ENCODE measurements at regions not wholly inside any gene's neighbourhood (a gene's known extent, or its start where the extent isn't known, plus 50 kb on each side); places are given as distances from the start of the nearest gene placed in this dataset.

DNA sequence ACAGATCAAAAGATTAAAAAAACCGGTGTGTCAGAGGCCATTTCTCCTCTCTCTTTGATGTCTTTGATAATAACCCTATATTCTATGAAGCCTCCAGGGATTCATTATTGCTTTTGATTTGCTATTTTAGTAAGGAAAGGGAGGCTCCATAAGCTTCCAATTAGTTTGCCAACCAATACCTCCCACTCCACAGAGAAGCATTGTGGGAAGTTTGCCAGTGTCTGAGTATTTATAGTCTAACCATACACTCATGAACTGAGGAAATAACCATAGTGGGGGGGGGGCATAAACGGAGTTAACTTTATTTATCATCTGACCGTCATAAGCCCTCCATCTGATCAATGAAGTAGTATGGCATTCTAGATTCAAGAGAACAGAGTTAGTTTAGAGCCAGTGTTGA lies 1066.8 kb upstream of the PABPC4L start:
- ChIA-PET POLR2A (no interaction called here), CTCF (no interaction called here)
- TF ChIP-seq, protein P1, sequence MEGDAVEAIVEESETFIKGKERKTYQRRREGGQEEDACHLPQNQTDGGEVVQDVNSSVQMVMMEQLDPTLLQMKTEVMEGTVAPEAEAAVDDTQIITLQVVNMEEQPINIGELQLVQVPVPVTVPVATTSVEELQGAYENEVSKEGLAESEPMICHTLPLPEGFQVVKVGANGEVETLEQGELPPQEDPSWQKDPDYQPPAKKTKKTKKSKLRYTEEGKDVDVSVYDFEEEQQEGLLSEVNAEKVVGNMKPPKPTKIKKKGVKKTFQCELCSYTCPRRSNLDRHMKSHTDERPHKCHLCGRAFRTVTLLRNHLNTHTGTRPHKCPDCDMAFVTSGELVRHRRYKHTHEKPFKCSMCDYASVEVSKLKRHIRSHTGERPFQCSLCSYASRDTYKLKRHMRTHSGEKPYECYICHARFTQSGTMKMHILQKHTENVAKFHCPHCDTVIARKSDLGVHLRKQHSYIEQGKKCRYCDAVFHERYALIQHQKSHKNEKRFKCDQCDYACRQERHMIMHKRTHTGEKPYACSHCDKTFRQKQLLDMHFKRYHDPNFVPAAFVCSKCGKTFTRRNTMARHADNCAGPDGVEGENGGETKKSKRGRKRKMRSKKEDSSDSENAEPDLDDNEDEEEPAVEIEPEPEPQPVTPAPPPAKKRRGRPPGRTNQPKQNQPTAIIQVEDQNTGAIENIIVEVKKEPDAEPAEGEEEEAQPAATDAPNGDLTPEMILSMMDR (IDR thresholded peaks at IDR 0.05): no peak
- Mint-ChIP-seq H3K27me3 (no peaks in the 10 kb centered on the region), H3K36me3 (ENCODE audit: low read depth) (no peaks in the 10 kb centered on the region), H3K4me1 (ENCODE audit: low read depth) (no peaks in the 10 kb centered on the region), H3K9me3 (no peaks in the 10 kb centered on the region), H3K4me3 (no peak overlapping the region), H3K27ac (no peak overlapping the region)
- intact Hi-C loops (cut with micrococcal nuclease): no loop called here
- ATAC-seq: no peak
- DNase-seq: no peak

DNA sequence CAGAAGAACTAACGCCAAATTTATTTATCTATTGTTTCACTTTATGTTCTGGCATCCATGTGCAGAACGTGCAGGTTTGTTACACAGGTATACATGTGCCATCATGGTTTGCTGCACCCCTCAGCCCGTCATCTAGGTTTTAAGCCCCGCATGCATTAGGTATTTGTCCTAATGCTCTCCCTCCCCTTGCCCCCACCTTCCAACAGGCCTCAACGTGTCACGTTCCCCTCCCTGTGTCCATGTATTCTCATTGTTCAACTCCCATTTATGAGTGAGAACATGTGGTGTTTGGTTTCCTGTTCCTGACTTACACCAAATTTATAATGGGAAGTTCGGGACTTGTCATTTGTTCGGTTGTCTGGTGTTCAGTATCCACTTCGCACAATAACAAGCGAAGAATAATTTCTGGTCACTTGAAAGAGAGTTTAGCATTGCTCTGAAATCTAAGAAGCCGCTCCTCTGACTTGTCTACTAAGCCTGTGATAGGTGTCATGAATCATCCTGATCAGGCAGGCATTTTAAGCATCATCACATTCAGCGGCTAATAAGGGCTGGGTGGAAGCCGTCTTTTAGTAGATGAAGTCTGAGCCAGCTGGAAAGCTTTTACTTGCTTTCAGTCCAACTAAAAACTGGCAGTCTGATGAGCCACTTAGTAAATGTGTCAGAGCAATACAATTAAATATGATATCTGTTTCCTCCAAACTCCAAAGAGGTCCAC lies 1065.7 kb upstream of the PABPC4L start:
- Mint-ChIP-seq H3K4me3 (no peak overlapping the region), H3K27me3 (no peaks in the 10 kb centered on the region), H3K9me3 (peaks cover 3% of the 10 kb centered on the region), H3K27ac (no peak overlapping the region), H3K4me1 (ENCODE audit: low read depth) (no peaks in the 10 kb centered on the region), H3K36me3 (ENCODE audit: low read depth) (no peaks in the 10 kb centered on the region)
- CTCF ChIA-PET: no interaction called here
- TF ChIP-seq, protein P1 (IDR thresholded peaks at IDR 0.05): no peak
- intact Hi-C loops (cut with micrococcal nuclease): no loop called here
- POLR2A ChIA-PET: no interaction called here
- ATAC-seq (no peak), DNase-seq (no peak)

DNA sequence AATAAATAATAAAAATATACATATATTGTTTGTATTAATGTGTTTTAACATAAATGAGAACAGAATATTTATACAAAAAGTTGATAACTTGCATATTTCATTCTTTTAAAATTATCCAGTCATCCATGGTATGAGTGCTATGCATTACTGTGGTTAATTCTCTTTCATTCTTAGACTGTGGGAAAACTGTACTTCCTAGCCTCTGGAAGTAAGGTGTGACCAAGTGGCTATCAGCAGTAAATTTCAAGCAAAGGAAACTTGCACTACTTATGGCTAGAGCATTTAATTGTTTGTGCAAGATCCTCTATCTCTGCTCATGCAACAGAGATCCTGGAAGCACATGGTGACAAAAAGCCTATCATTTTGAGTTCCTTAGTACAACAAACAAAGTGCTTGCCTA lies 1054.5 kb upstream of the PABPC4L start:
- TF ChIP-seq, protein P1 (IDR thresholded peaks at IDR 0.05): no peak
- POLR2A ChIA-PET: no interaction called here

GRCh38 chr4:135250040-135250439 lies 1048.5 kb upstream of the PABPC4L start:
- no peak overlapping the region for H3K27ac Mint-ChIP-seq
- peaks cover 2% of the 10 kb centered on the region for H3K9me3 Mint-ChIP-seq
- POLR2A ChIA-PET: no interaction called here
- intact Hi-C loops (cut with micrococcal nuclease): no loop called here
- no peaks in the 10 kb centered on the region for H3K27me3 Mint-ChIP-seq
- TF ChIP-seq, protein P1 (IDR thresholded peaks at IDR 0.05): no peak
- DNase-seq (no peak), ATAC-seq (no peak)
- CTCF ChIA-PET: no interaction called here
- H3K36me3 Mint-ChIP-seq (ENCODE audit: low read depth): no peaks in the 10 kb centered on the region
- H3K4me3 Mint-ChIP-seq: no peak overlapping the region
- no peaks in the 10 kb centered on the region for H3K4me1 Mint-ChIP-seq (ENCODE audit: low read depth)

More for the DNA sequence above, 1054.5 kb upstream of the PABPC4L start:
- no peak for ATAC-seq
- intact Hi-C loops (cut with micrococcal nuclease): no loop called here
- Mint-ChIP-seq H3K4me3 (no peak overlapping the region), H3K27ac (no peak overlapping the region), H3K9me3 (peaks cover 7% of the 10 kb centered on the region), H3K27me3 (no peaks in the 10 kb centered on the region), H3K4me1 (ENCODE audit: low read depth) (no peaks in the 10 kb centered on the region), H3K36me3 (ENCODE audit: low read depth) (no peaks in the 10 kb centered on the region)
- DNase-seq: no peak
- CTCF ChIA-PET: no interaction called here

GRCh38 chr4:135249024-135249423 lies 1047.4 kb upstream of the PABPC4L start:
- TF ChIP-seq, protein P1 (IDR thresholded peaks at IDR 0.05): no peak
- no peaks in the 10 kb centered on the region for H3K9me3 Mint-ChIP-seq
- no peaks in the 10 kb centered on the region for H3K4me1 Mint-ChIP-seq (ENCODE audit: low read depth)
- no peaks in the 10 kb centered on the region for H3K36me3 Mint-ChIP-seq (ENCODE audit: low read depth)
- H3K27me3 Mint-ChIP-seq: no peaks in the 10 kb centered on the region
- H3K4me3 Mint-ChIP-seq: no peak overlapping the region
- intact Hi-C loops (cut with micrococcal nuclease): no loop called here
- CTCF ChIA-PET: no interaction called here
- no peak for DNase-seq
- POLR2A ChIA-PET: no interaction called here
- H3K27ac Mint-ChIP-seq: no peak overlapping the region
- ATAC-seq: no peak

Data from activated CD8-positive, alpha-beta T cell treated with anti-CD3 and anti-CD28 coated beads for 36 hours (primary cell).